Thoracic aorta (tissue), 2 donors: ENCODE measurements at regions not wholly inside any gene's neighbourhood (a gene's known extent, or its start where the extent isn't known, plus 50 kb on each side); places are given as distances from the start of the nearest gene placed in this dataset.

ENCODE experiments used
- ATAC-seq: fragments of 150-250 bp; one replicate; pipeline ENCODE4 v1.8.0; 2017; ENCODE audit warnings: low read depth; ENCODE audit not compliant: insufficient number of reproducible peaks, low FRiP score
- DNase-seq: peaks from one replicate; pipeline ENCODE4 v3.0.0-alpha.2; 2020; ENCODE audit warnings: low spot score
- H3K27ac ChIP-seq, 2 donors: fragments of 200-600 bp; sonication (generic); 1 replicate in 1 of 2; 2 replicates in 1 of 2; pipeline ENCODE4 v1.5.1; 2016; ENCODE audit warnings: mild to moderate bottlenecking in 2 of 2, moderate library complexity in 2 of 2
- H3K27me3 ChIP-seq: fragments of 200-600 bp; sonication (generic); replicated peaks from 2 replicates; pipeline ENCODE4 v1.6.0; 2016; ENCODE audit warnings: mild to moderate bottlenecking; ENCODE audit not compliant: insufficient read depth
- H3K36me3 ChIP-seq: fragments of 200-600 bp; sonication (generic); one replicate; pipeline ENCODE4 v1.5.1; 2016
- H3K4me1 ChIP-seq, 2 donors: fragments of 200-600 bp; sonication (generic); 1 replicate in 1 of 2; 2 replicates in 1 of 2; pipeline versions ENCODE4 v1.5.1 to v1.6.0; 2016; ENCODE audit warnings: low read depth in 2 of 2, mild to moderate bottlenecking in 1 of 2; ENCODE audit not compliant: control insufficient read depth in 1 of 2
- H3K4me3 ChIP-seq: fragments of 200-600 bp; sonication (generic); 2 replicates; pipeline ENCODE4 v1.5.1; 2016; ENCODE audit warnings: mild to moderate bottlenecking
- H3K9me3 ChIP-seq: fragments of 200-600 bp; sonication (generic); 2 replicates; pipeline ENCODE4 v1.5.1; 2016
- CTCF ChIP-seq: fragments of 200-600 bp; sonication (generic); IDR thresholded peaks from one replicate; pipeline ENCODE4 v1.5.1; 2019; ENCODE audit warnings: antibody characterized with exemption

GRCh38 chr14:85451421-85451820, 78.5 kb upstream of the FLRT2 start:
- TF ChIP-seq CTCF = no peak
- Histone ChIP-seq H3K27me3 (no peaks in the 10 kb centered on the region), H3K27ac (no peak overlapping the region), H3K36me3 (no peaks in the 10 kb centered on the region), H3K4me1 (peaks cover 0 to 10% of the 10 kb centered on the region in 2 donors), H3K9me3 (no peaks in the 10 kb centered on the region), H3K4me3 (no peak overlapping the region)
- no peak for ATAC-seq
- DNase-seq = no peak

- Histone ChIP-seq H3K4me3 (no peak overlapping the region), H3K27ac (no peak overlapping the region), H3K36me3 (no peaks in the 10 kb centered on the region), H3K4me1 (peaks cover 0 to 10% of the 10 kb centered on the region in 2 donors), H3K27me3 (no peaks in the 10 kb centered on the region), H3K9me3 (no peaks in the 10 kb centered on the region)
- ATAC-seq (no peak), DNase-seq (no peak)
- TF ChIP-seq CTCF = no peak
These were observed 76.3 kb upstream of the FLRT2 start for GRCh38 chr14:85453401-85454225.

GRCh38 chr14:85454226-85454813, 75.6 kb upstream of the FLRT2 start:
- Histone ChIP-seq H3K4me1 (peaks cover 0 to 10% of the 10 kb centered on the region in 2 donors), H3K4me3 (no peak overlapping the region), H3K9me3 (no peaks in the 10 kb centered on the region), H3K27me3 (no peaks in the 10 kb centered on the region), H3K36me3 (no peaks in the 10 kb centered on the region), H3K27ac (no peak overlapping the region)
- ATAC-seq (no peak), DNase-seq (no peak)
- no peak for TF ChIP-seq CTCF

GRCh38 chr14:85459361-85460000, 70.5 kb upstream of the FLRT2 start:
- no peaks in the 10 kb centered on the region for H3K27me3 ChIP-seq

More at GRCh38 chr14:85459361-85460000, 70.5 kb upstream of the FLRT2 start:
- H3K9me3 ChIP-seq = no peaks in the 10 kb centered on the region
- H3K4me1 ChIP-seq = peaks cover 3 to 4% of the 10 kb centered on the region in 2 donors
- DNase-seq (no peak), ATAC-seq (no peak)
- no peaks in the 10 kb centered on the region for H3K36me3 ChIP-seq
- TF ChIP-seq CTCF = no peak
- no peak overlapping the region for H3K27ac ChIP-seq
- no peak overlapping the region for H3K4me3 ChIP-seq
